Tibial nerve (tissue), 4 donors: ENCODE measurements at regions not wholly inside any gene's neighbourhood (a gene's known extent, or its start where the extent isn't known, plus 50 kb on each side); places are given as distances from the start of the nearest gene placed in this dataset.

Source experiments
- DNase-seq, 2 donors: peaks; one replicate each; pipeline ENCODE4 v3.0.0-alpha.2; 2019; ENCODE audit warnings: low spot score in 2 of 2
- H3K27ac ChIP-seq, 4 donors: fragments of 200-600 bp; sonication (generic) in 3 of 4; one replicate each; pipeline ENCODE4 v1.5.1; 2017 to 2019; ENCODE audit warnings: mild to moderate bottlenecking in 1 of 4
- H3K27me3 ChIP-seq, 2 donors: fragments of 200-600 bp; sonication (generic) in 1 of 2; one replicate each; pipeline versions ENCODE4 v1.5.1 to v1.6.0; 2017 to 2019
- H3K36me3 ChIP-seq, 3 donors: fragments of 200-600 bp; sonication (generic); one replicate each; pipeline ENCODE4 v1.5.1; 2018 to 2019
- H3K4me1 ChIP-seq, 4 donors: fragments of 200-600 bp; sonication (generic) in 3 of 4; one replicate each; pipeline ENCODE4 v1.5.1; 2017 to 2019
- H3K4me3 ChIP-seq, 4 donors: fragments of 200-600 bp; sonication (generic) in 3 of 4; one replicate each; pipeline ENCODE4 v1.5.1; 2017 to 2019; ENCODE audit warnings: mild to moderate bottlenecking in 1 of 4, moderate library complexity in 1 of 4
- H3K9me3 ChIP-seq, 4 donors: fragments of 200-600 bp; sonication (generic) in 3 of 4; one replicate each; pipeline ENCODE4 v1.5.1; 2017 to 2019
- CTCF ChIP-seq, 5 experiments: fragments of 200-600 bp in 3 of 5; fragments of 450-650 bp in 2 of 5; sonication (generic) in 3 of 5; IDR thresholded peaks; one replicate each; pipeline ENCODE4 v1.5.1; 2016 to 2019; ENCODE audit warnings: antibody characterized with exemption in 5 of 5, mild to moderate bottlenecking in 3 of 5, moderate library complexity in 2 of 5
- EP300 ChIP-seq, 2 donors: sonication (generic); formaldehyde crosslinking; IDR thresholded peaks; one replicate each; pipeline ENCODE4 v1.6.1; 2017; ENCODE audit warnings: antibody characterized with exemption in 2 of 2, mild to moderate bottlenecking in 1 of 2
- POLR2A ChIP-seq, 2 donors: fragments of 450-650 bp; IDR thresholded peaks; one replicate each; pipeline ENCODE4 v1.6.1; 2017; ENCODE audit warnings: antibody characterized with exemption in 2 of 2, mild to moderate bottlenecking in 2 of 2, moderate library complexity in 2 of 2
- WGBS, 2 donors: methylation state at CpG; one replicate each; pipeline ENCODE4 v1.1.5; 2018; 5-methylcytosine and 5-hydroxymethylcytosine counted together

- no peak overlapping the region for H3K27ac ChIP-seq
- no peak for DNase-seq
- no peaks in the 10 kb centered on the region for H3K4me1 ChIP-seq
- H3K36me3 ChIP-seq, result no peaks in the 10 kb centered on the region
- H3K4me3 ChIP-seq, result no peak overlapping the region
- no peaks in the 10 kb centered on the region for H3K27me3 ChIP-seq
- WGBS, 2 donors, result 38 to 42% methylated on average over 5 of the region's 5 CpGs
- TF ChIP-seq EP300 (IDR thresholded peaks at IDR 0.05) (no peak), POLR2A (IDR thresholded peaks at IDR 0.05) (no peak), CTCF (IDR thresholded peaks at IDR 0.05) (no peak)
- peaks cover 0 to 4% (median 2%) of the 10 kb centered on the region in 4 donors for H3K9me3 ChIP-seq
These were observed 64.1 kb upstream of the TSPAN11 start for GRCh38 chr12:30862486-30862885.

- Histone ChIP-seq H3K36me3 (no peaks in the 10 kb centered on the region), H3K27ac (no peak overlapping the region), H3K9me3 (no peaks in the 10 kb centered on the region), H3K4me1 (no peaks in the 10 kb centered on the region), H3K4me3 (no peak overlapping the region), H3K27me3 (no peaks in the 10 kb centered on the region)
- DNase-seq, result no peak
- whole genome bisulfite sequencing, 2 donors, result 94 to 96% methylated on average over 2 of the region's 2 CpGs
- TF ChIP-seq EP300 (IDR thresholded peaks at IDR 0.05), result no peak
- no peak for TF ChIP-seq CTCF (IDR thresholded peaks at IDR 0.05)
- TF ChIP-seq POLR2A (IDR thresholded peaks at IDR 0.05), result no peak
These were observed 67.3 kb upstream of the TSPAN11 start for GRCh38 chr12:30859226-30859625.

GRCh38 chr12:30858471-30858870 is 68.1 kb upstream of the TSPAN11 start:
- Histone ChIP-seq H3K27me3 (no peaks in the 10 kb centered on the region), H3K4me3 (no peak overlapping the region), H3K4me1 (no peaks in the 10 kb centered on the region), H3K27ac (no peak overlapping the region), H3K9me3 (no peaks in the 10 kb centered on the region), H3K36me3 (no peaks in the 10 kb centered on the region)
- 64 to 66% methylated on average over 4 of the region's 4 CpGs for WGBS, 2 donors
- no peak for DNase-seq
- TF ChIP-seq POLR2A (IDR thresholded peaks at IDR 0.05), result no peak
- TF ChIP-seq CTCF (IDR thresholded peaks at IDR 0.05), result no peak
- TF ChIP-seq EP300 (IDR thresholded peaks at IDR 0.05), result no peak

- no peak overlapping the region for H3K27ac ChIP-seq
- H3K9me3 ChIP-seq, result no peaks in the 10 kb centered on the region
- no peaks in the 10 kb centered on the region for H3K27me3 ChIP-seq
- 86 to 91% methylated on average over 17 to 19 of the region's 20 CpGs for WGBS, 2 donors
- no peak for TF ChIP-seq POLR2A (IDR thresholded peaks at IDR 0.05)
- no peak for TF ChIP-seq EP300 (IDR thresholded peaks at IDR 0.05)
- no peak for TF ChIP-seq CTCF (IDR thresholded peaks at IDR 0.05)
- peaks cover 0 to 9% (median 0%) of the 10 kb centered on the region in 4 donors for H3K4me1 ChIP-seq
- no peaks in the 10 kb centered on the region for H3K36me3 ChIP-seq
- no peak overlapping the region for H3K4me3 ChIP-seq
- no peak for DNase-seq
These were observed 72.9 kb upstream of the TSPAN11 start for GRCh38 chr12:30853561-30854133.

- H3K9me3 ChIP-seq, result no peaks in the 10 kb centered on the region
- H3K27me3 ChIP-seq, result no peaks in the 10 kb centered on the region
- 35 to 40% methylated on average over 8 of the region's 8 CpGs for WGBS, 2 donors
- no peak overlapping the region for H3K4me3 ChIP-seq
- peak overlapping the region in 1 of 4 donors; percentile 77 for H3K27ac ChIP-seq
- no peak for TF ChIP-seq POLR2A (IDR thresholded peaks at IDR 0.05)
- no peak for TF ChIP-seq EP300 (IDR thresholded peaks at IDR 0.05)
- TF ChIP-seq CTCF (IDR thresholded peaks at IDR 0.05), result no peak
- DNase-seq, result no peak
- H3K4me1 ChIP-seq, result peaks cover 0 to 9% (median 0%) of the 10 kb centered on the region in 4 donors
- H3K36me3 ChIP-seq, result no peaks in the 10 kb centered on the region
These were observed 75.9 kb upstream of the TSPAN11 start for GRCh38 chr12:30850684-30851083.
